Fibroblast of skin of left quadriceps (primary cell): ENCODE measurements at regions not wholly inside any gene's neighbourhood (a gene's known extent, or its start where the extent isn't known, plus 50 kb on each side); places are given as distances from the start of the nearest gene placed in this dataset.
"Not testable (repeated sequence)": the region's sequence is repeated elsewhere in the genome, so short reads cannot be mapped to it uniquely, and the experiment has no call there.

Source experiments
- DNase-seq, 2 experiments: peaks; one replicate each; pipeline ENCODE4 v3.0.0-alpha.2; 2013; ENCODE audit warnings: low read depth in 2 of 2

GRCh38 chr16:21422824-21423223 is 144.7 kb upstream of the CRYM start:
- DNase-seq: not testable (repeated sequence)

- DNase-seq: not testable (repeated sequence)
These were observed 126.6 kb upstream of the CRYM start for GRCh38 chr16:21404699-21405098.

- not testable (repeated sequence) for DNase-seq
These were observed 119.8 kb upstream of the CRYM start for GRCh38 chr16:21397866-21398265.

- DNase-seq: not testable (repeated sequence)
These were observed 118.5 kb upstream of the CRYM start for GRCh38 chr16:21396545-21396944.

- DNase-seq: not testable (repeated sequence)
These were observed 112.5 kb upstream of the CRYM start for GRCh38 chr16:21390634-21391033.

DNA sequence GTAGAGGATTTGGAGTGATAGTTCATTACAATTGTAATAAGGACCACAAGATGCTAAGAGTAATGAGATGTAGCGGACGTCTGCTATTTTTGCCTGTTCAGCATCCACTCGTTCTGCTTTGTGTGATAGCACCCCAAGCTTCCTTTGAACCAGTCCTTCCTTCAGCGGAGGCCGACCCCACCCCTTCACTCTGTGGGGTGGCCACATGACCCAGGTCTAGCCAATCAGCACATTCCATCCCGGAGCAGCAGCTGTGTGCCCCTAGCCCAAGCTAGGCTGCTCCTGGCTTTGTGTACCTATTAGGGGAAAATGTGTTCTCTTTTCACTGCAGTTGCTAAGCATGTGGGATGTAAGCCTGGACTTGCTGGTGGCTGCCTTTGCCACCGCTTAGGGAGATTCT is 111.8 kb upstream of the CRYM start:
- not testable (repeated sequence) for DNase-seq

DNA sequence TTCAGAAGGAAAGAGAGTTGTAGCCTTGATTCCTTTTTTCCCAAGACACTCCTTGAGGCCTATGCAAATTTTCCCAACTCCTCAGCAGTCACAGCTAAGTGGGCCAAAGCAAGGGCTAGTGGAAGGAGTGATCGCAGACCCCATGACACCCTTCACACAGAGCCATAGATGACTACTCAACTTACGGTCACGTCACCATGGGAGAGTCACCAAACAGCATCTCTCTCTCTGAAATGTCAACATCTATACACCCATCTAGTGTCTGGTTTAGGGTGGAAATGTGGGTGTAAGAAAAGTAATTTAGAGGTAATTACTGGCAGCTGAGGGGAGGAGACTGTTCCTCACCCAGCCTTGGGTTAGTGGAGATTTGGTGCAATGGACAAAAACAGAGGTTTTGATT is 109.7 kb upstream of the CRYM start:
- DNase-seq: not testable (repeated sequence)

GRCh38 chr16:21386201-21386915 is 108.3 kb upstream of the CRYM start:
- not testable (repeated sequence) for DNase-seq

GRCh38 chr16:21383682-21384081 is 105.6 kb upstream of the CRYM start:
- DNase-seq: not testable (repeated sequence)

DNA sequence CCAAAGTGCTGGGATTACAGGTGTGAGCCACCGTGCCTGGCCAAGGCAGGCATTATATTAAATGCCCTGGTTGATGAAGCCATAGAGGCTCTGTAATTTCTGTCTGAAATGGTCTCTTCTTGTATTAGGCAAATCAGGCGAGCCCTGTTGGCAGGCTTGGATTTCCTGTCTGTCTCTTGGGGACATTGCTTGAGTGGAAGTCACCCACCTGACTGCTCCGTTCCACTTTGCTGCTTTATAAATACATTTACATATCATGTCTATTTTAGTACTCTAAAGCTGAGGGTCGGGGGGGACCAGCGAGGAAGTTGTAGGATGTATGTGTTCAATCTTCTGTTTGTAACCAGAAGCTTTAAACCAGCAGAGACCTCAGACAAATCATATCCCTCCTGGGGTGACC is 101.6 kb upstream of the CRYM start:
- not testable (repeated sequence) for DNase-seq

- not testable (repeated sequence) for DNase-seq
These were observed 98.3 kb upstream of the CRYM start for GRCh38 chr16:21376196-21376899.

DNA sequence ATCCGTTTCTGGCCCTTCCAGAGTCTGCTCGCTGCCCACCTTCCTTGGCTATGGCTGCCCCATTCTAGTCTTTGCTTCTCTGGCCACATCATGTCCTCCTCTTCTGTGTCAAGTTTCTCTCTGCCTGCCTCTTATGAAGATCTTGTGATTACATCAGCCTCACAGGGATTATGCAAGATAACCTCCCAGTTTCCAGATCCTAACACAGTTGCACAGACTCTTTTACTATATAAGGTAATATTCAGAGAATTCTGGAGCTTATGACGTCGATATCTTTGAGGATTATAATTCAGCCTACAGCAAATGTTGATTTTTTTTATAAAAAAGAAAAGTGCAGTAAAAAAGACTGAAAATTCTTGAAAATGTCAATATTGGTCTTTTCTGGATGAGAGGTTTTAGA is 97.2 kb upstream of the CRYM start:
- DNase-seq: peak; percentile 7 to 18

DNA sequence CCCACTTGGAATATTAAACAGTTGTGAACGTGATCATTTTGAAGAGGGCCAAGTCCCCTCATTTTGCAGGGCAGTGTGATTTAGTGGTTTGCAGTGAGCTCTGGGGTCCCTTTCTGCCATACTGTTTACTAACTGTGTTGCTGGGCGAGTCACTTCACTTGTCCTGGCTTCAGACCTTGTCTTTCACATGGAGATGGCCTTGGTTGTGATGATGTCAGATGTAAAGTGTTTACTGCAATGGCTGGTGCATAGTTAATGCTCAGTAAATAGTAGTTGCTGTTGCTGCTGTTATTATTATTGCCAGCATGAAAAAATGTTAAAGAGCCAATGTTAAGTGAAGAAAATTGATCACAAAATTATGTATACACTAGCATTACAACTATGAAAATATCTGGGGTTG is 95.4 kb upstream of the CRYM start:
- not testable (repeated sequence) for DNase-seq

- not testable (repeated sequence) for DNase-seq
These were observed 94.8 kb upstream of the CRYM start for GRCh38 chr16:21372862-21373261.

DNA sequence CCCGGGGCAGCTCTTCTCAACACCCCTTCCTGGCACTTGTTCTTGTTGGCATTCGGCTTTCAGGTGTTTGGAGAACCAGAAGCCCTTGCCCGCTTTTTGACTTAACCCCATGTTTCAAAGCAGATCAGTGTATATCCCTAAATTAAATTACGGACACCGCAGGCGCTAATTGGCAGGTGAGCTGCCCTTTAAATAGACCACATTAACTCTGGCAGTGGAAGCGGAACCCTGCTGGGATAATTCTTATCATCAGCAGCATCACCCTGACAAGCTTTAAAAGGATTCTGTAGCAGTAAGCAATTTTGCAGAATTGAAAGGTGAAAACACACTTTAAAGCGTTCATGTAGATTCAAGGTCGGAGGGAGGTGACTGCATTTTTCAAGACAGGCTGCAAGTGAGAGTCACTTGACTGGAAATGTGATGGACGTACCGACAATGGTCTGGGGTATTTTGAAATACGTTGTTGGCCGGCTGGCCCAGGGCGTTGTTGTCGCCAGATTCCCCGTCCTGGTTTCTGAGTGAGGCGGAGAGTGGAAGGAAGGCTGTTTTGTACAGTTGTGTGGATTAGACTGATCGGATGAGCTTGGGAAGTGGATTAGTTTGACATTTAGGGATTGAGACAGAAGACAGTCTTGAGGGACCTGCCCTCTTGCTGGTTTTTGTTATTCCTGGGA is 94.2 kb upstream of the CRYM start:
- not testable (repeated sequence) for DNase-seq

DNA sequence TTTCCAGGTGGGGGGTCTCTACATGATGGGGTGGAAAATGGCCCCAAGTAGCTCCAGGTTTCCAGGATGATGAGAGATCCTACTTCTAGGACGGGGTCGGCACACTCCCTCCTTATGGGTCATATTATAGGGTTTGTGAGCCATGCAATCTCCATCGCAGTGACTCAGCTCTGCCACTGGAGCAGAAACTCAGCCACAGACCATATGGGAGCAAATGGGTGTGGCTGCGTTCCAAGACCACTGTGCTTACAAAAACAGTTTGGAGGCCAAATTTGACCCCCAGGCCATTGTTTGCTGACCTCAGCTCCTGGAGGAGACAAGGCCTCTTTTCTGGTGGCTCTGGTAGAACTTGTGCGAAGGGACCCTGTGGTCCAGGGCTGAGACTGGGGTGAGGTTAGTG is 92.7 kb upstream of the CRYM start:
- DNase-seq: peak in 1 of 2 experiments; percentile 4

DNA sequence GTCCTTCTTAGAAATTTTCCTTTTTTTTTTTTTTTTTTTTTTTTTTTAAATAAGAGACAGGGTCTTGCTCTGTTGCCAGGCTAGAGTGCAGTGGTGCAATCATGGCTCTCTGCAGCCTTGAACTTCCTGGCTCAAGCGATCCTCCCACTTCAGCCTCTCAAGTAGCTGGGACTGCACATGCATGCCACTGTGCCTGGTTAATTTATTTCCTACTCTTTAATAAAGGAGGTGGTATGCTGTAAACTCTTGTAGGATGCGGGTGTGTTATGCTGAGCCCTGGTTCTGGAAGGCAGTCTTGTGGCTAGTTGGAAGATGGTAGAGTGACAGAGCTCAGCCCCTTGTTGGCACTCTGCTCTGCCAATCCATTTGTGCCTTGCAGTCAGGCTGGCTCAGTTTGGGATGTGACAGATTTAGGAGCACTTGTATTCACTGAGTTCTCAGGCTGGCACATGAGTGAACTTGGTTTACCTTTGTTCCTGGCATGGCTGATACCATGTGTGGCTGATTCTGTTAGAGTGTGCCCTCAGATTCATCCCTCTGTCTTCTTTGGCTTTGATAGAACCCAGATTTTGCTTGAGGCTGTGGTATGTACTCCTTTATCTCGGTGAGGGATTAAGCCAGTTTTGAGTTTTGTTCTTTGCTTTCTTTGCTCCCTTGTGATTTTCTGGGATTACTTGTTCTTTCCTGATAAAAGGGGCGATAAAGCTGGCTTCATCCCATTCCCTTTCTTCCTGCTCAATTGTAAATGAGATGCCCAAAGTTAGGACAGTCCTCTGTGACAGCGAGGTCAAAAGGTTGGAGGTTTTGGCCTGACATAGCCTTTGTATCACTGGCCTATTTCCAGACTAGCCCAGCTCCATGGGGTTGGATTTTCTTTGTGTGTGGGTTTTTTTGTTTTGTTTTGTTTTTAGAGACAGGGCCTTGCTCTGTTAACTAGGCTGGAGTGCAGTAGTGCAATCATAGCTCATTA is 91.2 kb upstream of the CRYM start:
- not testable (repeated sequence) for DNase-seq

DNA sequence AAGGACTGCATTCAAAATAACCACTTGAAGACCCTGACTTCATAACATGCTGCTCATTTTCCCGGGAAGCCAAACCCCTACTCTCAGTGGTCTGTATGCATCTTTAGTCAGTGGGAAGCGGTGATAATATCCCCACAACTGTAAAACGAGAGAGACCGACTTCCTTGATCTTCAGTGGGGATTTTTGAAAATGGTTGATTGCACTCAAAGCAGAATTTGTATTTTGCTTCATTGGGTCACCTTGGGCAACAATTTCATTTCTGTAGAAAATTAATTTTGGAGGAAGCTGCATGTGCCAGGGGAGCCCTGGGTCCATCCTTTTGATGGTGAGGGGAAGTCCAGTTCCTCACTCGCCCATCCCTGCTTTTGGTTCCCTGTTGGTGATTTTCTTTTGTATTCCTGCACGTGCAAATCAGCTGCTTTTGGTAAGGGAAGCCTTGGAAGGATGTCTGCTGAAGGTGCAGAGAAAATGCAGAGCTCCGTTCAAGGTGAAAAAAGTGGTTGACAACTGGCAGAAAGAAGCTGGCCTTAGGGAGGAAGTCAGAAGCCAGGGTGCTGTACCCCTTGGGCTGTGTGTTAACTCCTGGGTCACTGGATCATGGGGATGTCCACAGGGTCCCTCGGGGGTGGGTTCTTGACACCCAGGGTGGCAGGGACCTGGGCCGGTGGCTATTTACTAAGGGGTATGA is 89.8 kb upstream of the CRYM start:
- DNase-seq: not testable (repeated sequence)

DNA sequence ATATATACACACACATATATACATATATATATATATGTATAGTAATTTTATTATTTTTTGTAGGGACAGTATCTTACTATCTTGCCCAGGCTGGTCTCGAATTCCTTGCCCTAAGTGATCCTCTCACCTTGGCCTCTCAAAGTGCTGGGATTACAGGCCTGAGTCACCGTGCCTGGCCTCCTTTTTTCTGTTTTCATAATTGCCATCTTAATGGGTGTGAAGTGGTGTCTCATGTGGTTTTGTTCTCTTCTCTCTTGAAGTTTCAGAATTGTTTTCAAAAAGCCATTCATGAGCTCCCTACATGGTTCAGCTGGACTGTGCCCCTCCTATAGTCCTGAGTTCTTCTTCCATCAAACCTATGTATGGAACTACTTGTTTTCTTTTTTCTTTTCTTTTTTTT is 88.9 kb upstream of the CRYM start:
- not testable (repeated sequence) for DNase-seq

DNA sequence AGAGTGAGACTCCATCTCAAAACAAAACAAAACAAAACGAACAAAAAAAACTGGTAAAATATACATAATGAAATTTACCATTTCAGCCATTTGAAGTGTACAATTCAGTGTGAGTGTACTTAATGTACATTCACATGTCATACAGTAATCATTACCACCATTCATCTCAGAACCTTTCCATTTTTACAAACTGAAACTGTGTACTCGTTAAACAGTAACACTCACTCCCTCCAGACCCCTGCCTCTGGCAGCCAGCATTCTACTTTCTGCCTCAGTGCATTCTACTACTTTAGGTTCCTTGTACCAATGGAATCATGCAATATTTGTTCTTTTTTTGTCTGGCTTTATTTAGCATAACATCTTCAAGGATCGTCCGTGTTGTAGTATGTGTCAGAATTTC is 87.5 kb upstream of the CRYM start:
- DNase-seq: not testable (repeated sequence)
